Brain microvascular endothelial cell (primary cell): ENCODE measurements at regions not wholly inside any gene's neighbourhood (a gene's known extent, or its start where the extent isn't known, plus 50 kb on each side); places are given as distances from the start of the nearest gene placed in this dataset.

Experiments used
- DNase-seq: peaks from one replicate; pipeline ENCODE4 v3.0.0-alpha.2; 2020
- H3K27ac ChIP-seq: fragments of 250-450 bp; sonication (Bioruptor Pico); 2 replicates; pipeline ENCODE4 v1.5.1; 2020; ENCODE audit warnings: mild to moderate bottlenecking, moderate library complexity
- H3K27me3 ChIP-seq: fragments of 250-450 bp; sonication (Bioruptor Pico); replicated peaks from 2 replicates; pipeline ENCODE4 v1.5.1; 2020; ENCODE audit warnings: mild to moderate bottlenecking
- H3K36me3 ChIP-seq: fragments of 250-450 bp; sonication (Bioruptor Pico); replicated peaks from 2 replicates; pipeline ENCODE4 v1.5.1; 2020; ENCODE audit warnings: mild to moderate bottlenecking
- H3K4me3 ChIP-seq: 2 replicates; pipeline ENCODE4 v1.5.1; 2011; ENCODE audit warnings: low read depth, mild to moderate bottlenecking, control low read depth, low read length, moderate library complexity
- in situ Hi-C: cut with HindIII; loops from 2 replicates; pipeline ENCODE4 v1.10.0; 2017; ENCODE audit warnings: low sequenced_read_pairs, low pct_ligation_motif_present
- TF ChIP-seq, protein P1 (sequence below): IDR thresholded peaks from 2 replicates; pipeline ENCODE4 v1.5.1; 2011; ENCODE audit warnings: low read depth, mild to moderate bottlenecking, moderate library complexity, low read length, control low read depth, inconsistent platforms; ENCODE audit errors: missing control alignments

DNA sequence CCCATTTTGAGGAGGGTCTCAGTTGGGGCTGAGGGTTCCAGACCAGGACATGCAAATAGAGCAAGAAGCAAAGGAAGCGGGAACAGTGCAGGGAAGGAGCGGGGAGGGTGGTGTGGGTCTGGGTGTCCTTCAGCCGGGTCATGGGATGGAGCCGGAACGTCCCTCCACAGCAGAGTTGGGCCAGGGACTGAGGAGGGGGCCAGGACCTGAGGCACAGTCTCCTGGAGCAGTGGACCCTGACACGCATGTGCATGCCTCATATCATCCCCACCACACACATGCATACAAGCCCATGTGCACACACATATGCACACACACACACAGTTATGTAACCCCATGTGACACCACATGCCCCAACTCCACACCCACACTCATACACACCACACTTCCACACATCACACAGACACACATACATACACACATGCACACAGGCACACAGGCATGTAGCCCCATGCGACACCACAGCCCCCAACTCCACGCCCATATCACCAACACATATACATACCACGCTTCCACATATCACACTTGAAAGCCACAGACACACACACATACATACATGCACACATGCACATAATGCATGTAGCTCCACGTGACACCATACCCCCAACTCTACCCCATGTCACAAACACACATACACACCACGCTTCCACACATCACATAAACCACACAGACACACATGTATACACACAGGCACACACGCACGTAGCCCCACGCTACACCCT, 1026.6 kb downstream of the BRD1 start:
- no peaks in the 10 kb centered on the region for H3K27me3 ChIP-seq
- DNase-seq: no peak
- no peaks in the 10 kb centered on the region for H3K36me3 ChIP-seq
- H3K4me3 ChIP-seq: no peak overlapping the region
- H3K27ac ChIP-seq: no peak overlapping the region
- in situ Hi-C loops: no loop called here
- TF ChIP-seq, protein P1, sequence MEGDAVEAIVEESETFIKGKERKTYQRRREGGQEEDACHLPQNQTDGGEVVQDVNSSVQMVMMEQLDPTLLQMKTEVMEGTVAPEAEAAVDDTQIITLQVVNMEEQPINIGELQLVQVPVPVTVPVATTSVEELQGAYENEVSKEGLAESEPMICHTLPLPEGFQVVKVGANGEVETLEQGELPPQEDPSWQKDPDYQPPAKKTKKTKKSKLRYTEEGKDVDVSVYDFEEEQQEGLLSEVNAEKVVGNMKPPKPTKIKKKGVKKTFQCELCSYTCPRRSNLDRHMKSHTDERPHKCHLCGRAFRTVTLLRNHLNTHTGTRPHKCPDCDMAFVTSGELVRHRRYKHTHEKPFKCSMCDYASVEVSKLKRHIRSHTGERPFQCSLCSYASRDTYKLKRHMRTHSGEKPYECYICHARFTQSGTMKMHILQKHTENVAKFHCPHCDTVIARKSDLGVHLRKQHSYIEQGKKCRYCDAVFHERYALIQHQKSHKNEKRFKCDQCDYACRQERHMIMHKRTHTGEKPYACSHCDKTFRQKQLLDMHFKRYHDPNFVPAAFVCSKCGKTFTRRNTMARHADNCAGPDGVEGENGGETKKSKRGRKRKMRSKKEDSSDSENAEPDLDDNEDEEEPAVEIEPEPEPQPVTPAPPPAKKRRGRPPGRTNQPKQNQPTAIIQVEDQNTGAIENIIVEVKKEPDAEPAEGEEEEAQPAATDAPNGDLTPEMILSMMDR: no peak

DNA sequence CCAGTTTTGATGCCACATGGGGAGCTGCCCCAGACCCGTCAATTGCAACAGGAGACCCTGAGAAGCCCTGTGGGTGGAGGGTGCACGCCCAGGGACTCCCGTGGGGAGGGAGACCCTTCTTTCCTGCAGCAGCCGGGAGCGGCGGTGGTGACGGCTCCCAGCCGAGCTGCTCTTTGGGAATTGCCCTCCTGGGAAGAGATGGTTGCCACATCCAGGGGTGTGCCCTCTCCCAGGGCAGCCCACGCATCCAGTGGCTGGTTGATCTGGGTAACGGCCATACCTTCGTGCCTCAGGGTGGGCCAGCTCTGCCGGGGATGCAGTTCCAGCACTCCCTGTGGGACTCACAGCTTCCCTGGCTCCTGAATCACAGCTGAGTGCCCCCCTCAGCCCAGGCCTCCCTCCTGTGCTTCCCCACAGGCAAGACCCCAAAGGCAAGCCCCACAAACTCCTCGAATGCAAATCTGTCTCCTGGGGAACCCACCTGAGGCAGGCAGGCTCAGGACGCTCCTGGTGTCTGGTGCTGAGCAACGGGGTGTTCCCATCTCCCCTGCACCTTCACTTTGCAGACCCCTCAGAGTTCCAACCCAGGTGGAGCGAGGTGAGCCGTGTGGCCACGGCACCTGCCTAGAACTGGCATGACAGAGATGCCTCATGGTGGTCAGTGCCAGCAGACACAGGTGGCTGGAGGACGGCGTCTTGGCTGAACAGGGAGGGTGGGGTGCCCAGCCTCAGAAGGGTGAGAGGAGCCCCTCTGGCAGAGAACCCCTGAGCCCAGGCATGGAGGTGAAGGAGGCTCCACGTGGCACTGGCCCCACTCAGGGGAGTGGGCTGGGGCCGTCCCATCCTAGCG, 1027.4 kb downstream of the BRD1 start:
- in situ Hi-C loops: no loop called here
- no peak overlapping the region for H3K27ac ChIP-seq
- TF ChIP-seq, protein P1: no peak
- DNase-seq: no peak
- no peak overlapping the region for H3K4me3 ChIP-seq
- no peaks in the 10 kb centered on the region for H3K27me3 ChIP-seq
- H3K36me3 ChIP-seq: no peaks in the 10 kb centered on the region

DNA sequence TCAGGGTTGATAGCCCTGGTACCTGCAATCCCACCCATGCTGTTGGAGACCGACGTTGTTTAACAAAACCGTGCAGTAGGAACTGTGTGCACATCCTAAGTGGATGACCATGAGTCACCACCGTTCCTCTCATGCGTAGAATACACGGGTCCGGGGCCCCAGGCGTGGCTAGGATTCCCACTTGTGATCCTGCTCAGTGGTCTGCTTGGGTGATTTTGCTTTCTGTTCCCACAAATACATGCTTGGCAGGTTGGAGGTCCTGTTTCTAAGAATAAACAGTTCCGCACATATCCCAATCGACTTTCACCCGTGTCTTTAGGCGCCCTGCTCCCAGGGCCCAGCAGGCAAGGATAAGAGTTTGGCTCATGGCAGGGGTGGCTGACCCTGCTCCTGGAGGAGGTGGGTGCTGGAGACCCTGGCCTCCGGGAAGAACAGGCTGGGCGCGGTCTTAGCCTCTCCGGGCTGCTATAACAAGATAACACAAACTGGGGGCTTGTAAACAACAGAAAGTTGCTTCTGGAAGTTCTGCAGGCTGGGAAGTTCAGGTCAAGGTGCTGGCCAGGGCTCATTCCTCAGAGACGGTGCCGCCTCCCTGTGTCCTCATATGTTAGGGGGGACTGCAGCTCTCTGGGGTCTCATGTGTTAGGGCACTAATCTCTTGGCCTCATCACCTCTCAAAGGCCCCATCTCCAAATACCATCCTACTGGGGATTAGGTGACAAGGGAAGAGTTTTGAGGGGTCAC, 1028.3 kb downstream of the BRD1 start:
- Histone ChIP-seq H3K36me3 (no peaks in the 10 kb centered on the region), H3K4me3 (no peak overlapping the region), H3K27me3 (no peaks in the 10 kb centered on the region), H3K27ac (no peak overlapping the region)
- in situ Hi-C loops: no loop called here
- no peak for DNase-seq
- TF ChIP-seq, protein P1: no peak

DNA sequence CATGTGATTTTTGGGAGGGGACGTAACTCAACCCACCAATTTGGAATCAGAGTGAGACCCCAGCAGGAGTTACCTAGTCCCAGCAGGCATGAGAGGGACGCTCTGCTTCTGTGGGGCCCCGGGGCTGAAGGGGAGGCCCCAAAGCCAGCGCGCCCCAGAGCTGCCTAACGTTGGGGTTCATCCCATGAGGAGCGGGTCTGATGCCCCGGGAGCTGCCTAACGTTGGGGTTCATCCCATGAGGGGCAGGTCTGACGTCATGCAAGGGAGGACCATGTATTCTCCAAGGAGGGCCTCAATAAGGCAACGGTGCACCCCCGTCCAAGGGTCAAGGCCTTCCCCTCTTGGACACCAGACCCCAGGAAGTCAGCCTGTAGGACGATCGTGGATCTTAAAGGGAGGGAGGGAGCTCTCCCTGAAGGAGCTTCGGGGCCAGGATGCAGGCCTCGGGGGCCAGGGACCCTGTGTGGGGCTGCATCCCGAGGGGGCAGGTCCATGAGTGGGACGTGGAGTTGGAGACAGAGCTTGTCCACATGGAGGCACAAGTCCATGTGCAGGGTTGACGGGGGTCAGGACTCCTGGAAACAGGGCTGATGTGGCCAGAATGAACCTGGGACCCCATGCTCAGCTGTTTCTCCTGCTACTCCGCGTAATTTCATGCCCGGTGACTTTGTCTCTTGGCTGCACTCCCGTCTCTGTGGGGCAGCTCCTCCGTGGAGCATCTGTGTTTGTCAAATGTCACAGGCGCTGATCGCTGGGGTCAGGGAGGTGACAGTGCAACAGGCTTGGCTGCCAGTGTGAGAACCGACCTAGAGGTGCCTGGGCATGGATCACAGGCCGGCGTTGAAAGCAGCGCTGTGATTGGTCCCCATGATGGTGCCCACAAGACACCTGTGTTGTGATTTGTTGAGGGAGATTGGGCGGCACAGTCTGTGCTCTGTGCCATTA, 1029.1 kb downstream of the BRD1 start:
- TF ChIP-seq, protein P1: no peak
- H3K4me3 ChIP-seq: no peak overlapping the region
- H3K27me3 ChIP-seq: no peaks in the 10 kb centered on the region
- H3K36me3 ChIP-seq: no peaks in the 10 kb centered on the region
- in situ Hi-C loops: no loop called here
- H3K27ac ChIP-seq: no peak overlapping the region
- no peak for DNase-seq

DNA sequence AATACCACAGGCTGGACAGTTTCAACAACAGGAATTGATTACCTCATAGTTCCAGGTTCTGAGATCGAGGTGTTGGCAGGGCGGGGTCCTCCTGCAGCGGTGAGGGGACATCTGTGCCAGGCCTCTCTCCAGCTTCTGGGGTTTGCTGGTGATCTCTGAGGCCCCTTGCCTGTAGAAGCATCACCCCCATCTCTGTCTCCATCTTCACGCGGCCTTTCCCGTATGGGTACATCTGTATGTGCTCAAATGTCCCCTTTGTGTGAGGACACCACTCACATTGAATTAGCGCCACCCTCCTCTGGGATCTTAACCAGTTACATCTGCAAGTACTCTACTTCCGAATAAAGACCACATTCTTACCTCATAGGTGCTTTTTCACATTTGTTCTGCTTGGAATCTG, 1029.9 kb downstream of the BRD1 start:
- Histone ChIP-seq H3K27ac (no peak overlapping the region), H3K36me3 (no peaks in the 10 kb centered on the region), H3K4me3 (no peak overlapping the region), H3K27me3 (no peaks in the 10 kb centered on the region)
- no peak for DNase-seq
- TF ChIP-seq, protein P1: no peak
- in situ Hi-C loops: no loop called here
